Stimulated activated CD8-positive, alpha-beta memory T cell treated with anti-CD3 and anti-CD28 coated beads, Interleukin-7, amount 100 ng/mL, for 1 hour (primary cell): ENCODE measurements at regions not wholly inside any gene's neighbourhood (a gene's known extent, or its start where the extent isn't known, plus 50 kb on each side); places are given as distances from the start of the nearest gene placed in this dataset.
"Not testable (repeated sequence)": the region's sequence is repeated elsewhere in the genome, so short reads cannot be mapped to it uniquely, and the experiment has no call there.

ENCODE experiments used
- DNase-seq, 2 donors: peaks; one replicate each; pipeline ENCODE4 v3.0.0-alpha.2; 2020; ENCODE audit warnings: low read depth in 2 of 2

- DNase-seq = no peak
These were observed 95.2 kb downstream of the TFAP2C start for GRCh38 chr20:56724241-56724757.

GRCh38 chr20:56730003-56730402 is 100.9 kb downstream of the TFAP2C start:
- no peak for DNase-seq

- no peak for DNase-seq
These were observed 101.9 kb downstream of the TFAP2C start for GRCh38 chr20:56730996-56731395.

GRCh38 chr20:56731476-56731875 is 102.4 kb downstream of the TFAP2C start:
- no peak for DNase-seq

- no peak for DNase-seq
These were observed 104.9 kb downstream of the TFAP2C start for GRCh38 chr20:56733967-56734366.

- DNase-seq = no peak
These were observed 106.1 kb downstream of the TFAP2C start for GRCh38 chr20:56735084-56735642.

- no peak for DNase-seq
These were observed 107.3 kb downstream of the TFAP2C start for GRCh38 chr20:56736285-56736857.

- not testable (repeated sequence) for DNase-seq
These were observed 115.3 kb downstream of the TFAP2C start for GRCh38 chr20:56744325-56744821.

- DNase-seq = no peak
These were observed 119.6 kb downstream of the TFAP2C start for GRCh38 chr20:56748476-56749377.

- DNase-seq = no peak
These were observed 121.3 kb downstream of the TFAP2C start for GRCh38 chr20:56750430-56750829.

GRCh38 chr20:56752274-56752673 is 123.2 kb downstream of the TFAP2C start:
- no peak for DNase-seq

- no peak for DNase-seq
These were observed 126.1 kb downstream of the TFAP2C start for GRCh38 chr20:56755201-56755600.

- DNase-seq = not testable (repeated sequence)
These were observed 127.6 kb downstream of the TFAP2C start for GRCh38 chr20:56756658-56757057.

GRCh38 chr20:56758706-56759105 is 129.6 kb downstream of the TFAP2C start:
- DNase-seq = no peak

GRCh38 chr20:56759741-56760278 is 130.7 kb downstream of the TFAP2C start:
- no peak for DNase-seq

GRCh38 chr20:56760610-56761009 is 131.5 kb downstream of the TFAP2C start:
- no peak for DNase-seq

- DNase-seq = no peak
These were observed 132.3 kb downstream of the TFAP2C start for GRCh38 chr20:56761393-56761792.

- DNase-seq = no peak
These were observed 133.3 kb downstream of the TFAP2C start for GRCh38 chr20:56762401-56762800.

GRCh38 chr20:56762829-56763228 is 133.7 kb downstream of the TFAP2C start:
- no peak for DNase-seq

- no peak for DNase-seq
These were observed 135.6 kb downstream of the TFAP2C start for GRCh38 chr20:56764671-56765070.

- DNase-seq = no peak
These were observed 136.3 kb downstream of the TFAP2C start for GRCh38 chr20:56765172-56766073.
